Heart right ventricle (tissue), 16 donors: ENCODE measurements at regions not wholly inside any gene's neighbourhood (a gene's known extent, or its start where the extent isn't known, plus 50 kb on each side); places are given as distances from the start of the nearest gene placed in this dataset.

Experiments
- ATAC-seq, 8 donors: fragments of 200-7000 bp; cut with Tn5 transposase; one replicate each; pipeline ENCODE4 v1.9.1; 2020; ENCODE audit warnings: mild to moderate bottlenecking in 8 of 8, moderate library complexity in 8 of 8, moderate number of reproducible peaks in 1 of 8
- DNase-seq, 2 donors: peaks; one replicate each; pipeline ENCODE4 v3.0.0-alpha.2; 2020
- H3K27ac ChIP-seq, 10 donors: fragments of 200-600 bp; sonication (generic) in 2 of 10; one replicate each; pipeline versions ENCODE4 v1.5.0 to v1.8.0; 2020 to 2022; ENCODE audit warnings: mild to moderate bottlenecking in 3 of 10
- H3K27me3 ChIP-seq, 7 donors: fragments of 200-600 bp; one replicate each; pipeline ENCODE4 v1.8.0; 2021 to 2022; ENCODE audit warnings: mild to moderate bottlenecking in 2 of 7
- H3K36me3 ChIP-seq, 9 donors: fragments of 200-600 bp; sonication (generic) in 1 of 9; one replicate each; pipeline versions ENCODE4 v1.5.0 to v1.8.0; 2020 to 2022; ENCODE audit warnings: mild to moderate bottlenecking in 2 of 9
- H3K4me1 ChIP-seq, 9 donors: fragments of 200-600 bp; sonication (generic) in 1 of 9; one replicate each; pipeline versions ENCODE4 v1.5.0 to v1.8.0; 2020 to 2022; ENCODE audit warnings: mild to moderate bottlenecking in 4 of 9
- H3K4me3 ChIP-seq, 10 donors: fragments of 200-600 bp; sonication (generic) in 2 of 10; one replicate each; pipeline versions ENCODE4 v1.5.0 to v1.8.0; 2020 to 2022; ENCODE audit warnings: mild to moderate bottlenecking in 7 of 10, moderate library complexity in 2 of 10
- H3K9me3 ChIP-seq, 11 donors: fragments of 200-600 bp in 10 of 11; sonication (generic) in 2 of 11; one replicate each; pipeline versions ENCODE4 v1.5.0 to v1.8.0; 2013 to 2022; ENCODE audit warnings: mild to moderate bottlenecking in 2 of 11, control low read depth in 1 of 11, moderate library complexity in 1 of 11
- CTCF ChIP-seq, 9 donors: fragments of 200-600 bp; sonication (generic) in 2 of 9; IDR thresholded peaks; one replicate each; pipeline versions ENCODE4 v1.5.0 to v1.8.0; 2021 to 2022; ENCODE audit warnings: antibody characterized with exemption in 9 of 9, mild to moderate bottlenecking in 5 of 9, moderate library complexity in 1 of 9
- WGBS, 2 donors: extraction: QIAGEN DNeasy Blood & Tissue Kit; methylation state at CpG; one replicate each; pipeline ENCODE4 v1.1.7; 2013; ENCODE audit warnings: inconsistent platforms in 1 of 2; 5-methylcytosine and 5-hydroxymethylcytosine counted together
- intact Hi-C, 10 donors: fragments of 100-400 bp; cut with DNase I; formaldehyde crosslinking; loops; one replicate each; pipeline versions ENCODE4 v1.11.1 to v1.14.2; 2022
- donor health status: Arrhythmogenic right ventricular cardiomyopathy.
- donor health status: ischemic (EF 13 %, LVEDD 7.1; RV severe dilation, severe dysfunction).
- donor health status: healthy with polysubstance abuse.
- donor health status: DM: no; HTN: yes; CAD: no.
- donor health status: DM: no; HTN: no; CAD: no.
- donor health status: ischemic (EF 25% LVEDD 6.9; RV normal size, moderate dysfunction).
- donor health status: ischemic (EF 25% LVEDD 5.7; RV mildly dilated, moderate dysfunction).
- donor health status: healthy.
- donor health status: DM: yes; HTN: yes; CAD: no.
- donor health status: Ischemic cardiomyopathy.
- donor health status: ischemic (EF 35%, LVEDD 5.7; RV mildly dilated, moderate dysfunction).
- donor health status: nonischemic (EF 11% LVEDD 7.7; RV severe dilation, severe dysfunction).
- donor health status: DM: yes; HTN: yes; CAD: no.
- donor health status: PGD.
- donor health status: ischemic (EF 29% LVEDD 5.4; RV normal size, mild dysfunction).
- donor health status: nonischemic (EF 23%, LVEDD 6.1; RV moderate dilation, normal function).

GRCh38 chr5:142412581-142412980 is 87.8 kb upstream of the SPRY4 start:
- 93% methylated on average over 5 of the region's 5 CpGs for WGBS, 2 donors
- intact Hi-C loops, result no loop called here
- Histone ChIP-seq H3K27me3 (no peaks in the 10 kb centered on the region), H3K4me1 (peaks cover 0 to 7% (median 0%) of the 10 kb centered on the region in 9 donors), H3K27ac (peak overlapping the region in 1 of 10 donors; percentile 35), H3K4me3 (no peak overlapping the region), H3K9me3 (no peaks in the 10 kb centered on the region), H3K36me3 (no peaks in the 10 kb centered on the region)
- no peak for TF ChIP-seq CTCF (IDR thresholded peaks at IDR 0.05)
- ATAC-seq (peak in 4 of 8 donors; percentile 29 to 68 (median 46)), DNase-seq (no peak)

- no peak for ATAC-seq
- TF ChIP-seq CTCF (IDR thresholded peaks at IDR 0.05), result no peak
- 92 to 96% methylated on average over 4 of the region's 4 CpGs for WGBS, 2 donors
- intact Hi-C loops, result no loop called here
- Histone ChIP-seq H3K36me3 (no peaks in the 10 kb centered on the region), H3K4me3 (no peak overlapping the region), H3K9me3 (no peaks in the 10 kb centered on the region), H3K4me1 (peaks cover 0 to 7% (median 0%) of the 10 kb centered on the region in 9 donors), H3K27me3 (no peaks in the 10 kb centered on the region), H3K27ac (peak overlapping the region in 1 of 10 donors; percentile 35)
- no peak for DNase-seq
These were observed 87.0 kb upstream of the SPRY4 start for GRCh38 chr5:142411656-142412425.

- DNase-seq (no peak), ATAC-seq (no peak)
- no peak for TF ChIP-seq CTCF (IDR thresholded peaks at IDR 0.05)
- Histone ChIP-seq H3K4me1 (peaks cover 0 to 7% (median 0%) of the 10 kb centered on the region in 9 donors), H3K36me3 (no peaks in the 10 kb centered on the region), H3K9me3 (no peaks in the 10 kb centered on the region), H3K27me3 (no peaks in the 10 kb centered on the region), H3K27ac (no peak overlapping the region), H3K4me3 (no peak overlapping the region)
- WGBS, 2 donors, result 93 to 94% methylated on average over 7 of the region's 7 CpGs
- intact Hi-C loops, result no loop called here
These were observed 86.3 kb upstream of the SPRY4 start for GRCh38 chr5:142411103-142411502.

- ATAC-seq, result no peak
- Histone ChIP-seq H3K27ac (no peak overlapping the region), H3K4me1 (peaks cover 0 to 12% (median 0%) of the 10 kb centered on the region in 9 donors), H3K9me3 (no peaks in the 10 kb centered on the region), H3K27me3 (no peaks in the 10 kb centered on the region), H3K36me3 (no peaks in the 10 kb centered on the region), H3K4me3 (no peak overlapping the region)
- intact Hi-C loops, result no loop called here
- DNase-seq, result no peak
- WGBS, 2 donors, result 91 to 95% methylated on average over 19 of the region's 19 CpGs
- no peak for TF ChIP-seq CTCF (IDR thresholded peaks at IDR 0.05)
These were observed 84.2 kb upstream of the SPRY4 start for GRCh38 chr5:142408981-142409481.
